Ovary (tissue), 7 donors: ENCODE measurements at regions not wholly inside any gene's neighbourhood (a gene's known extent, or its start where the extent isn't known, plus 50 kb on each side); places are given as distances from the start of the nearest gene placed in this dataset.
A peak's percentile ranks its signal among the peaks of the same experiment; 100 is the strongest.

Source experiments
- DNase-seq, 5 donors: peaks; one replicate each; pipeline ENCODE4 v3.0.0-alpha.2; 2019 to 2020
- H3K27ac ChIP-seq, 2 donors: fragments of 200-600 bp; one replicate each; pipeline versions ENCODE4 v1.5.1 to v1.8.0; 2019 to 2022
- H3K27me3 ChIP-seq: fragments of 200-600 bp; one replicate; pipeline ENCODE4 v1.8.0; 2022
- H3K36me3 ChIP-seq: fragments of 200-600 bp; sonication (generic); one replicate; pipeline ENCODE4 v1.5.1; 2019
- H3K4me1 ChIP-seq: one replicate; pipeline ENCODE4 v1.8.1; 2013; ENCODE audit warnings: mild to moderate bottlenecking, moderate library complexity; ENCODE audit not compliant: insufficient read depth
- H3K4me3 ChIP-seq: fragments of 200-600 bp; sonication (generic); one replicate; pipeline ENCODE4 v1.5.1; 2017
- H3K9me3 ChIP-seq, 2 donors: fragments of 200-600 bp in 1 of 2; sonication (generic) in 1 of 2; one replicate each; pipeline versions ENCODE4 v1.5.1 to v1.8.1; 2013 to 2019; ENCODE audit warnings: mild to moderate bottlenecking in 1 of 2, moderate library complexity in 1 of 2
- EP300 ChIP-seq: sonication (generic); formaldehyde crosslinking; IDR thresholded peaks from one replicate; pipeline ENCODE4 v1.6.1; 2017; ENCODE audit warnings: antibody characterized with exemption
- POLR2A ChIP-seq: fragments of 450-650 bp; IDR thresholded peaks from one replicate; pipeline ENCODE4 v1.6.1; 2017; ENCODE audit warnings: antibody characterized with exemption, mild to moderate bottlenecking, moderate library complexity
- WGBS, 3 donors: extraction: QIAGEN DNeasy Blood & Tissue Kit in 1 of 3; methylation state at CpG; one replicate each; pipeline versions ENCODE4 v1.1.5 to v1.1.7; 2013 to 2017; 5-methylcytosine and 5-hydroxymethylcytosine counted together
- intact Hi-C, 4 donors: fragments of 100-400 bp; cut with DNase I; formaldehyde crosslinking; loops; one replicate each; pipeline versions ENCODE4 v1.11.0 to v1.15.1; 2022 to 2023
- TF ChIP-seq, protein P1 (sequence below), 3 donors: fragments of 450-650 bp in 2 of 3; fragments of 200-600 bp in 1 of 3; IDR thresholded peaks; one replicate each; pipeline versions ENCODE4 v1.5.1 to v1.8.0; 2016 to 2022; ENCODE audit warnings: antibody characterized with exemption in 3 of 3, mild to moderate bottlenecking in 1 of 3
- donor health status: DM: no; HTN: no; CAD: no; lungs with moderate emphysema.
- donor health status: DM: no; HTN: no; CAD: no.
- donor health status: Bipolar disorder and iron deficiency.
- donor health status: DM: no; HTN: no; CAD: no.
- donor health status: DM: yes; HTN: yes; CAD: no.

DNA sequence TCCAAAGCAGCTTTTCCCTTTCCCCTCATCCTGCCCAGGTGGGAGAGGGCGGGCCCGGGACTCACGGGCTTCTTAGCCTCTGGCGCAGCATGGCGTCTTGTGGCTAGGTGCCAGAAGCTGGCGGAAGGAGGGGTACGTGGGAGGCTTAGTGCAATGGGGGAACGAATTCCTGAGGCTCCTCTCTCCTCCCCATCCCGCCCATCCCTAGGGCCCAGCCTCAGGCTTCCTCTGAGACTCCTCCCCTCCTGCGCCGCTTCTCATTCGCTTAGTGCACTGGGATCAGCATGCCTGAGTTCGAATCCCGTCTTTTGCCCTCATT, 297.8 kb downstream of the ZNF536 start:
- Histone ChIP-seq H3K27me3 (no peaks in the 10 kb centered on the region), H3K4me3 (peak overlapping the region; percentile 12), H3K4me1 (peaks cover 2% of the 10 kb centered on the region), H3K9me3 (no peaks in the 10 kb centered on the region), H3K36me3 (no peaks in the 10 kb centered on the region), H3K27ac (peak overlapping the region; percentile 9 to 73)
- TF ChIP-seq, protein P1, sequence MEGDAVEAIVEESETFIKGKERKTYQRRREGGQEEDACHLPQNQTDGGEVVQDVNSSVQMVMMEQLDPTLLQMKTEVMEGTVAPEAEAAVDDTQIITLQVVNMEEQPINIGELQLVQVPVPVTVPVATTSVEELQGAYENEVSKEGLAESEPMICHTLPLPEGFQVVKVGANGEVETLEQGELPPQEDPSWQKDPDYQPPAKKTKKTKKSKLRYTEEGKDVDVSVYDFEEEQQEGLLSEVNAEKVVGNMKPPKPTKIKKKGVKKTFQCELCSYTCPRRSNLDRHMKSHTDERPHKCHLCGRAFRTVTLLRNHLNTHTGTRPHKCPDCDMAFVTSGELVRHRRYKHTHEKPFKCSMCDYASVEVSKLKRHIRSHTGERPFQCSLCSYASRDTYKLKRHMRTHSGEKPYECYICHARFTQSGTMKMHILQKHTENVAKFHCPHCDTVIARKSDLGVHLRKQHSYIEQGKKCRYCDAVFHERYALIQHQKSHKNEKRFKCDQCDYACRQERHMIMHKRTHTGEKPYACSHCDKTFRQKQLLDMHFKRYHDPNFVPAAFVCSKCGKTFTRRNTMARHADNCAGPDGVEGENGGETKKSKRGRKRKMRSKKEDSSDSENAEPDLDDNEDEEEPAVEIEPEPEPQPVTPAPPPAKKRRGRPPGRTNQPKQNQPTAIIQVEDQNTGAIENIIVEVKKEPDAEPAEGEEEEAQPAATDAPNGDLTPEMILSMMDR (IDR thresholded peaks at IDR 0.05), result no peak
- TF ChIP-seq POLR2A (no peak), EP300 (no peak)
- 17 to 39% (median 18%) methylated on average over 14 of the region's 14 CpGs for WGBS, 3 donors
- peak; percentile 75 to 90 (median 86) for DNase-seq
- intact Hi-C loops, result loop anchor here in 1 of 4 donors (10.0 kb wide), 1 partner anchor 1905 kb away; no protein-coding TSS in a partner anchor

DNA sequence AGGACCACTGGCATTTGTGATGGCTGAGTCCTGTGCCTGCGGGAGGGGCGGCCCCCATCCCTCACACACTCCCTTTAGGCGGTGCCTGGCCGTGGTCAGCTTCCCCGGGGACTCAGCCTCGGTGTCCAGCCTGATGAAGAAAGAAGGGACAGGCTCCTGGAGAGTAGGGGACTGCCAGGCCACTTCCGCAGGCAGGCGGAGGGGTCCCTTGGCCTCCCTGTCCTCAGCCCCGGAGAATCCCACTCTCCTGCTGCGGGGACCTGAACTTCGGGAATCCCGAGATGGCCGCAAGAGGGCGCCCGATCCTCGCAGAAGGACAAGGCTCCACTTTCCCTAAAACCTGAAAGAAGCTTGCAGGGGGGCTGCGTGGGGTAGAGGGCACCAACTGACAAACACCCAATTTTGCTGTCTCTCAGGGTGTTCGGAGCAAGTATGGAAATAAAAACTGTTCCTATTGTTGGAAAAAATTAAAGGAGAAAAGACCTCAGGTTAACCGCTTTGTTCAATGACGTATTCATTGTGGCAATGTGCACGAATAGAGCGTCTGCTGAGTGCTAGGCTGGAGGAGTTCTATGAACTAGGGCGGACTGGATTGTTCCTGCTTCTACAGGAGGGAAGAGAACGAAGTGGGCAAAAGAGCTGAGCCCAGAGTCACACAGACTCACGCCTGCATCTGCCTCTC, 297.3 kb downstream of the ZNF536 start:
- Histone ChIP-seq H3K27ac (peak overlapping the region; percentile 9 to 73), H3K4me1 (peaks cover 4% of the 10 kb centered on the region), H3K27me3 (no peaks in the 10 kb centered on the region), H3K4me3 (peak overlapping the region; percentile 12), H3K36me3 (no peaks in the 10 kb centered on the region), H3K9me3 (no peaks in the 10 kb centered on the region)
- DNase-seq, result peak; percentile 77 to 90 (median 87)
- intact Hi-C loops, result loop anchor here in 2 of 4 donors (10.0 kb wide), 2 partner anchors 935 to 1905 kb away; no protein-coding TSS in a partner anchor
- TF ChIP-seq, protein P1 (IDR thresholded peaks at IDR 0.05), result peak; percentile 57 to 85 (median 72)
- TF ChIP-seq POLR2A (no peak), EP300 (no peak)
- WGBS, 3 donors, result 5 to 14% (median 7%) methylated on average over 25 of the region's 25 CpGs

DNA sequence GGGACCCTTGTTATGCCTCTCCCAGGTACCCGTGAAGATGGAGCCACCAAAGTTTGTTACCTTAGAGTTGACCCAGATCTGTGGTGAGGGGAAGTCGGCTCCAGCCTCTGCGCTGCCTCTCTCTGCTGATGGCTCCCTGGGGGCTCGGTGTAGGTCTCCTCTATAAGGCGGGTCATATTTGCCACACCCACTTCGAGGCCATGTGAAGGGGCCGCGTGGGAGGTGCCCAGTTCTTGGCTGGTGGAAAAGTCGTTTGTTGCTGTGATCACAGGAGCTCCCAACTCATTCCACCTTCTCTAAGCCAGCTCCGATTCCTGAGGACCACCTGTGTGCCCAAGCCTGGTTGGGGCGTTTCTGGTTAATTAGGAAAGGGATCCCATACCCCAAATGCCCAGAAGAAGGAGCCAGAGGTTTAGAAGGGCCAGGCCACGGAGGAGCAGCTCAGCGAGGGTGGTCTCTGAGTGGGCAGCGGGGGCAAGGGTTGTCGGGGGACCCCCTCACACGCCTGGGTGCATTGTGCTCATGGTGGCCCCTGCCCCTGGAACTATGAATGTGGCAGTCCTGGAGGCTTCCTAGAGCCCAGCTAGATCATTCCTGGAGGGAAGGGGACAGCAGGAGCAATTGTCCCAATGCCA, 296.5 kb downstream of the ZNF536 start:
- TF ChIP-seq POLR2A (no peak), EP300 (no peak)
- TF ChIP-seq, protein P1 (IDR thresholded peaks at IDR 0.05), result no peak
- no peaks in the 10 kb centered on the region for H3K27me3 ChIP-seq
- H3K27ac ChIP-seq, result no peak overlapping the region
- no peaks in the 10 kb centered on the region for H3K9me3 ChIP-seq
- WGBS, 3 donors, result 39 to 54% (median 42%) methylated on average over 16 of the region's 16 CpGs
- intact Hi-C loops, result loop anchor here in 1 of 4 donors (10.0 kb wide), 1 partner anchor 934 kb away; no protein-coding TSS in a partner anchor
- H3K4me3 ChIP-seq, result no peak overlapping the region
- no peaks in the 10 kb centered on the region for H3K36me3 ChIP-seq
- no peak for DNase-seq
- peaks cover 4% of the 10 kb centered on the region for H3K4me1 ChIP-seq

DNA sequence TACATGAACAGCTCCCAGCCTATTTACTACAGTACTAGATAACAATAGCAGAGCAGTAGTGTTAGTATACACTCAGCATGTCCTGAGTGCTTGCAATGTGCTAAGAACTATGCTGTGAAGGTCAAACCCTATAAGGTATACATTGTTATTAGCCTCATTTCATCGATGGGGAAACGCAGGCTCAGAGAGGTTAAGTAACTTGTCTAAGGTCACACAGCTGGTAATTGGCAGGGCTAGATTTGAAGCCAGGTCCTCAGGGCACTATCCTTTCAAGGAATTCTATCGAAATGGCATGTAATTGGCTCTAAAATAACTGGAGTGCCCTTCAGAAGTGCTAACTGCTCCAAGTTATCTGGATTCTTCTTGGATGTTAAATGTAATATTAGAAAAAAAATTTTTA, 295.6 kb downstream of the ZNF536 start:
- no peak for DNase-seq
- Histone ChIP-seq H3K4me3 (no peak overlapping the region), H3K9me3 (no peaks in the 10 kb centered on the region), H3K27me3 (no peaks in the 10 kb centered on the region), H3K36me3 (no peaks in the 10 kb centered on the region), H3K27ac (no peak overlapping the region), H3K4me1 (peaks cover 4% of the 10 kb centered on the region)
- TF ChIP-seq EP300 (no peak), POLR2A (no peak)
- TF ChIP-seq, protein P1 (IDR thresholded peaks at IDR 0.05), result no peak
- 59 to 67% (median 62%) methylated on average over 3 of the region's 3 CpGs for WGBS, 3 donors
- intact Hi-C loops, result loop anchor here in 1 of 4 donors (10.0 kb wide), 1 partner anchor 933 kb away; no protein-coding TSS in a partner anchor
